Ureter (tissue), 1 donor: ENCODE measurements at regions not wholly inside any gene's neighbourhood (a gene's known extent, or its start where the extent isn't known, plus 50 kb on each side); places are given as distances from the start of the nearest gene placed in this dataset.
"Not testable (repeated sequence)": the region's sequence is repeated elsewhere in the genome, so short reads cannot be mapped to it uniquely, and the experiment has no call there.

Experiments used
- DNase-seq: peaks from one replicate; pipeline ENCODE4 v3.0.0-alpha.2; 2020; ENCODE audit warnings: low spot score
- donor health status: DM: yes; HTN: yes; CAD: no.

- DNase-seq: no peak
Observed at GRCh38 chr2:146604521-146604920, 1240.3 kb upstream of the ACVR2A start.

DNA sequence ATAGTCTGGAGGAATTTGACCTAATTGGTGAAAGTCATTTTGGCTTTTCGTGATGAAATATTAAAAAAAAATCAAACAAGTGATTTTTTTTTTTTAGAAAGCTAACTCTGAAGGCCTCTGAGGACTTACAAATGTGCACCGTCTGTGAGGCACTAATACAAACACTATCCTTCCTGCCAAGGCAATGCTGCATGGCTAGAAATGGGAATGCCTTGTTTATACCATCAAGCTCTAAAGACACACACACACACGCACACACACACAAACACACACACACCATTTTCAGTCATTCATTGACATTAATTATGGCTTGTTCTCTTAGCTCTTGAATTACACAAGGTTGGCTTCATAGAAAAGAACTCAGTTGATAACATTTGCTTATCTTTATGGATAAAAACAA, 1242.0 kb upstream of the ACVR2A start:
- DNase-seq: no peak

- DNase-seq: no peak
Observed at GRCh38 chr2:146602383-146602782, 1242.4 kb upstream of the ACVR2A start.

- DNase-seq: no peak
Observed at GRCh38 chr2:146598791-146599190, 1246.0 kb upstream of the ACVR2A start.

GRCh38 chr2:146597291-146597690, 1247.5 kb upstream of the ACVR2A start:
- DNase-seq: no peak

DNA sequence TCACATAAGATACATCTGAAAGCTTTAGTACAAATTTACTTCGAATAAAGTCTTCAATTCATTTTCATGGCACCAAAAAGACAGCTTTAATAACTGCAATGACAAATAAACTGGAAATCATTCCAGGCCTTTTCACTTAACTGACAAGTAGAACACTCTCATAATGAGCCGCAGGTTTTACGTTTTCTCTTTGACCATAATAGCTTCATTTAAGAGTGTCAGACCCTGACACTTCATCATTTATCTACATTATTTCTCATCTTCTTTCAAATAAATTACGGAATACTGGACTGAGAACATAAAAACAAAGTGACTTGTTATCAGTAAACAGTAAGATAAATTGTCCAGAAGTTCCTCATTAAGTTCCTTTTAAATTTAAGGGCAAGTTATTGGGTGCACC, 1252.9 kb upstream of the ACVR2A start:
- no peak for DNase-seq

DNA sequence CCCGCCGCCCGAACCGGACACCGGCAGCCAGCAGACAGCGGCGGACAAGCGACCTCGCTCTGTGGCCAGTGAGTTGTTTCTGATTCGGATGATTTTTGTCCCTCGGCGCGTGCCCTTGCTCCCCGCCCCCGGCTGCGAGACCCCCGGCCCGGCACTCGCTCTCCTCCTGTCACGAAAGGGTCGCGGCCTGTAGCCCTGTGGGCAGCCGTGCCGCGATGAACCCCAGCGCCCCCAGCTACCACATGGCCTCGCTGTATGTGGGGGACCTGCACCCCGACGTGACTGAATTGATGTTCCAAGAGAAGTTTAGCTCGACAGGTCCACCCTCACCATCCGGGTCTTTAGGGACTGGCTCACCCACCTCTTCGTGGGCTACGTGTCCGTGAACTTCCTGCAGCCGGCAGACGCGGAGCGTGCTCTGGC, 1257.5 kb upstream of the ACVR2A start:
- DNase-seq: no peak

DNA sequence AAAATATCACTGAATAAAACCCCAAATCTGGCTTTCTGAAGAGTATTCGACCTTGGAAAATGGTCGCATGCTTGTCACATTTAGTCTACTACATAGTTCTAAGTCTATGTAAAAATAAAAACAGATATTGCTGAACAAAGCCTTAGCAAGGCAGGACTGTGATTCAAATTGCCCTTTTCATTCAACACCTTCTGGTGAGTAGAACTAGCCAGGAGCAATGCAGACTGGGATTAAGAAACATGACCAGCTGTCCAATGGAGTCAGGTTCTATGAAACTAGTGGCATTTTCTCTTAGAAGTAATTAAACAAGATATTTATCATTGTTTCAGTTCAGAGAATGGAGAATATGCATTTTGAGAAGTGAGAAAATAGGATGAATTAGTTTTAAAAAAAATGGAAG, 1260.5 kb upstream of the ACVR2A start:
- no peak for DNase-seq

- DNase-seq: no peak
Observed at GRCh38 chr2:146579147-146579930, 1265.5 kb upstream of the ACVR2A start.

DNA sequence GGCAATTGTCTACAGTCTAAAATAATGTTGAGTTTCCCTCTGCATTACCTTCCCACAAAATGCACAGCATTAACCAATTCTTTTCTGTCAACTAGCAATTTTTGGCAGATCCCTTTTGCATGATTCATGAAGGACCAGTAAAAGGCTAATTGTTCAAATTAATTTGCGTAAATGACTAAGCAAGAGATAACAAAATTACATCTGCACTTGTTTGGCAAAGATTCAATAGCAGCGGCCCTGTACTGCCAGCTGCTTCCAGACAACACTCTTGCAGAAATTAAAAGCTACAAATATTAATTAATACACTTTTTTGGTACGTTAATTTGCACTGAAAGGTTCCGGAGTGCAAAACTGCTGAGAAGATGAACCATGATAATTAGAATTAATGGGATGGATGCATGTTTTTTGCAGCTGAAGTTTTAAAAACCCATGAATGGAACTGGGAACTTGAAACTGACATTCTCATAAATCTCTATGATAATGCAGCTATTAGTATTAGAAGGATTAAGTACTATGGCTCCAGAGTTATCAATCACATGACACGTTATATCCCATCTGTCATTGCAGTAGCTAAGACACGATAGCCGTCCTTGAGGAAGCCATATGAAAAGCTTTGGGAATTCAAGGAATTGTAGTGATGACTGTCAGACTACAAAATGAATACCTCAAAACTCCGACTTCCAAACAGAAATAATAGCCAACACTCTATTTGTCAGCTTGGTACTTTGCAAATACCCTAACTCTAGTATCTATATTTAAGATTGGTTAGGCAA, 1268.3 kb upstream of the ACVR2A start:
- no peak for DNase-seq

DNA sequence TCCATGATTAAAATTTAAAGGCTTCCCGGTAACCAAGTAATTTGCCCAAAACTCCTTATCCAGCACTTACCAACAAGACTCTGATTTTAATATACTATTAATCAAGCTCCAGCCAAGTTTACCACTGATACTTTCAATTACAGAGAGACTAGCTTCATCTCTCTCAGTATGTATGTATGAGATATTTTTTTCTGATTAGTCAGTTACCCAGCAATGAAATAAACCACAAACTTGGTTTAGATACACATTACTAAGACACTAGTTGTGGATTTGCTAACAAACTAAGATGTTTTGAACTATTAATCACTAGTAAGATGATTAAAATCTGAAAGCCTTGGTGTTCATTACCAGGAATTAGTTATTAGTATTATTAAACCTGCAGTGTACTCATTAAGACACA, 1272.2 kb upstream of the ACVR2A start:
- DNase-seq: no peak

DNA sequence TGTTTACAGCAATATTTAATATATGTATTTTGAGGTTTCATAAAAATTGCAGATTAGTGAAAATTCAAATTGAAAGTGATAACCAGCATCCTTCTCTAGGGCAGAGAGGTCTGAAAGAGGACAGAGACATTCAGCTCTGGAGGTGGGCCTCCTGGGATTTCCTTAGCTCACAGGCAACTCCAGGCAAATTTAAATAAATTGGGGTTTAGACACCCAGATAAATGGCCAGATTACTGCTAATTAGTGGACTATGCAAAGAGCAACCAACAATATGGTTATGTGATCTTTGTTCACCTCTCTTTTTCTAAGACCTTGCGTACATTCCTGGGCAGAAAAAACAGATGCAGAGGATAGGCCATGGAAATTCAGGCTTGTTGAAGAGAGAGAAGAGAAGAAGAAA, 1282.8 kb upstream of the ACVR2A start:
- no peak for DNase-seq

- DNase-seq: no peak
Observed at GRCh38 chr2:146547236-146547635, 1297.6 kb upstream of the ACVR2A start.

GRCh38 chr2:146544701-146545100, 1300.1 kb upstream of the ACVR2A start:
- DNase-seq: no peak

- DNase-seq: no peak
Observed at GRCh38 chr2:146541896-146542295, 1302.9 kb upstream of the ACVR2A start.

DNA sequence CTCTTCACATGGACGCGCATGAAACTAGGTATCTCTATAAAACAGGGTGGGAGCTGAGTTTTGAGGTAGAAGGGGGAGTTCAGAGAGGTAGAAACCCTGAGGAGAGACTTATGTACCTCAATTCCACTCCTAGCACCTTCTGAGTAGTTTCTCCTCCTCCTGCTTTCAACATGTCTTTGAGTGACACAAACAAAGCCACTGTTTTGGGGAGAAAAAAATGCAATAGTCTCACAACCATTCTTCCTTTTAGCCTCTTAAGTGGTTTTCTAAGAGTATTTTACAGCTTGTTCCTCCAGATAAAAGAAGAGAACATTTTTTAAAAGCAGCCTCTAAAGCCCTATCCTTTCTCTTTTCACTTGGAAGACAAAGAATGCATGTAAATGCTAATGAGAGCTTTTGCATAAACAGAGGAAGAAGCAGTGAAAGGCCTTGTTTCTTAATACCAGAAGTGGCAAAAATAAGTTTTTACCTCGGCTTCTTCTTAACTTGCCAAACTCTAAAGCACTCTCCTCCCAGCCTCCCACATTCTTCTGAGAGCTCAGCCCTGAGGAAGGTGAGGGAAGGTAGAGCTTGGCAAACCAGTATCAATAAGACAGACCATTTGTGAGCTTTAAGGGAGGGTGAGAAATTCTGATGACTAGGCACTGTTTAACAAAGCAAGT, 1304.4 kb upstream of the ACVR2A start:
- DNase-seq: no peak

GRCh38 chr2:146539739-146540138, 1305.1 kb upstream of the ACVR2A start:
- not testable (repeated sequence) for DNase-seq

GRCh38 chr2:146537477-146537876, 1307.4 kb upstream of the ACVR2A start:
- DNase-seq: no peak

- no peak for DNase-seq
Observed at GRCh38 chr2:146532509-146533147, 1312.2 kb upstream of the ACVR2A start.

- DNase-seq: no peak
Observed at GRCh38 chr2:146532009-146532408, 1312.8 kb upstream of the ACVR2A start.

- no peak for DNase-seq
Observed at GRCh38 chr2:146530886-146531285, 1313.9 kb upstream of the ACVR2A start.

GRCh38 chr2:146527166-146527565, 1317.7 kb upstream of the ACVR2A start:
- DNase-seq: no peak
